ENCODE measurements at regions not wholly inside any gene's neighbourhood (a gene's known extent, or its start where the extent isn't known, plus 50 kb on each side); places are given as distances from the start of the nearest gene placed in this dataset.

GRCh38 chr6:140586426-140587061 is 1212.1 kb upstream of the CITED2 start:
- no peak for DNase-seq (ENCODE audit: low read depth)

DNA sequence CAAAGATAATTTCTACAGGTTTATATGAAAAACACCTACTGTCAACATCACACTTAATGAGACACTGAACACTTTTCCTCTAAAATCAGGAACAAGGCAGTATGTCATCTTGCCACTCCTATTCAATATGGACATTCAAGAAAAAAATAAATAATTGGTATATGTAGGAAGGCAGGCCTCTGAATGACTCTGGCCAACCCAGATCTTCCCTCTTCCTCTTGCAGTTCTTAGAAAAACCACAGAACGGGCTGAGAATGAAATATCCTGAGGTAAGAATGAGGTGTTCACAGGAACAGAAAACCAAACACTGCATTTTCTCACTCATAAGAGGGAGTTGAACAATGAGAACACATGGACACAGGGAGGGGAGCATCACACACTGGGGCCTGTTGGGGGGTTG is 1207.2 kb upstream of the CITED2 start:
- no peak for DNase-seq (ENCODE audit: low read depth)

DNA sequence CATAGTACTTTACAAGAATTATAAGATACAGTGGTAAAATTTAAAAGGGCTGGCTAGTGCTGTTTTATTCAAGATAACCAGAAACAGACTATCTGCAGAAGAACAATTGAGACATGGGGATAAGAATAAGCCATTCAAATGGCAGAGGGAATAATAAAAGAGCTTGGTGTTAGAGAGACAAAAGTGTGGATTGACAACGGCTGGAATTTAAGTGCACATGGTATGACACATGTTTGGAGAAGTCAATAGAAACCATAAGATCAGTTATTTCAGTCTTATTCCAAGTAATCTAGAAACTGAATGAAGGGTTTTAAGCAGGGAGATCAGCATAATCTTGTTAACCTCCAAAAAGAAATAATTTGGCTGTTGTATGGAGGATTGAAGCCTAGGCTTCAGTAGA is 1205.5 kb upstream of the CITED2 start:
- no peak for DNase-seq (ENCODE audit: low read depth)

DNA sequence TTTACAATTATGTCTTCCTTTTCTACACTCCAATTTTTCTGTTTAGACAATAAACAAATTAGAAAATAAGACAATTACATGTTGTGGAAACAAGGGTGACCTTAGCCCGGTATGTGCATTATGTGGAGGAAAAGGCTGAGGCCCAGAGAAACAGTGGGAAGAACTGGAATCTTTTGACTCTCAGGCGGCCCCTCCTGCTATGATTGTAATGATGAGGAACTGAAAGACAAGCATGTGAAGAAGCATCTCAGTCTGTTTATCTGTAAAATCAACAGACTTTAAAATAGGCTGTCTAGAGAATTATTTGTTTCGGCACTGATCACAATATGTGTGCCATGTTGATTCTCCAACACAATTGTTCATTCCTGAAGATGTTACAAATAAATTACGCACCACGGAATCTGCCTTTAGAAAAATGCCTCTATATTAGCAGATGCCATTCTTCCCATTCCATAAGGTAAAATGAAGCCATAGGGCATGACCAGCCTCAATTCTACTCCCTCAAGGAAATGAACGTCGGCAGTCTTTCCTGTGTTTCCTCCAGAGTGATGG is 1201.6 kb upstream of the CITED2 start:
- DNase-seq (ENCODE audit: low read depth) = no peak

DNA sequence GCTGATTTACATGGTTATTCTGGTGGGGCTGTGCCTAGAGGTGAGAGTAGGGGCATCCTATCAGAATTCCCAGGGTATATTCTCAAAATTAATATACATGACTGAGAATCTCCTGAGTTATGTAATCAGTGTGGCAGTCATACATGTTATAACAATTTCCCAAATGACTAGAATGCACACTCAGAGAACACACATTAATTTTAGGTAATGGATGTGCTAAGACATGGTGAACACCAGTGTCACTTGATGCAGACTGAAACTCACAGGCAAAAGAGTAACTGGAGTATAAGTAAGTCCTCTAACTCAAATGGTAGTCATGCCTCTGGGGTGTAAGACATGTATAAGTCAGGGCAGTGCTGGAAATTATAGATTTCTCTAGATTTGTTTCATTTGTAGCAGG is 1198.4 kb upstream of the CITED2 start:
- DNase-seq (ENCODE audit: low read depth) = no peak

DNA sequence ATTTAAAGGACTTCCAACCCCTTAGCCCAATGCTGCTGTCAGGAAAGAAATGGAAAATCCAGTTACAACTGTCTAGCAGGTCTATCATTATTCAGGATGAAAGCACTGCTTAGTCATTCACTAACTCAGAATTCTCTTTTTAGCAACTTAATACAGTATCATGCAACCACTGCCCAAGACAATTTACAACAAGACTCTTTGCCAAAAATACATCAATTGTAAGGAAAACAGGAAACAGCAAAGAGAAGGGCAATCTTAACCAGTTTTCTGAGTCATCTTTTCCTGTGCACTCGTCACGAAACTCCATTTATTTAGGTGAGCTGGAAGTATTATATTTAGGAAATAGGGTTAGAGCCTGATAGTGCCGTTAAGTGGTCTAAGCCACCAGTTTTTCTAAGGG is 1197.7 kb upstream of the CITED2 start:
- no peak for DNase-seq (ENCODE audit: low read depth)

DNA sequence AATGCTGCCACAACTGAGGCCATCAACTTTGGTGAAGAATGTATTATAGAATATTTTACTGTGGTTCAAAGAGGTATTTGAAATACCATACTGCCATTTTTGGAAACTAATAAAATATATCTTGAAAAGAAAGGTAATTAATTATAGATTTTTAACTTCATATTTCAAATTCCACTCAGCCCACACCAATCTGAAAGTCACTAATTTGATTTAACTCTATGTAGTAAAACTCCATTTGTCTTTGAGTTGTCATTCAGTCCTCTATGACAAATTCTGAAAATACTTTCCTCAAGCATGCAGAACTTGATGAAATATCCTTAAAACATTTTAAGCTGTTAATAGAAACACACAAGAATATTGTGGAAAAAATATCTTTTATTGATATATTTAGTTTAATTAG is 1196.7 kb upstream of the CITED2 start:
- DNase-seq (ENCODE audit: low read depth) = no peak

DNA sequence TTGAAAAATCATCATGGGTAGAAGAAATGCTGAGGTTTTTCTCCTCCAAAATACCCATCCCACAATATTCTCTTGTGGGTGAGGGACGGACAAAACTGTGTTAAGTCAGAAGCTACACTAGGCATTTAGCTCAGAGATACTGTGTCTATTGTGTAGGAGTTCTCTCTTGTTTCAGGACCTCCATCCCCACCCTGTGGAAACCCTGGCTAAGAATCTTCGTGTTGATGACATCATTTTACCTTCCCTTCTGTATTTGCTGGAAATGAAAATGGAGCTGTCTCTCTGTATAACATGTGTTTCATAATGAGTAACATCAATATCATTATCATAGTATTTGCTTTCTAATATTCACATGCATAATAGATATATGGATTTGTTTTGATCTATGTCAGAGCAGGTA is 1193.0 kb upstream of the CITED2 start:
- no peak for DNase-seq (ENCODE audit: low read depth)

DNA sequence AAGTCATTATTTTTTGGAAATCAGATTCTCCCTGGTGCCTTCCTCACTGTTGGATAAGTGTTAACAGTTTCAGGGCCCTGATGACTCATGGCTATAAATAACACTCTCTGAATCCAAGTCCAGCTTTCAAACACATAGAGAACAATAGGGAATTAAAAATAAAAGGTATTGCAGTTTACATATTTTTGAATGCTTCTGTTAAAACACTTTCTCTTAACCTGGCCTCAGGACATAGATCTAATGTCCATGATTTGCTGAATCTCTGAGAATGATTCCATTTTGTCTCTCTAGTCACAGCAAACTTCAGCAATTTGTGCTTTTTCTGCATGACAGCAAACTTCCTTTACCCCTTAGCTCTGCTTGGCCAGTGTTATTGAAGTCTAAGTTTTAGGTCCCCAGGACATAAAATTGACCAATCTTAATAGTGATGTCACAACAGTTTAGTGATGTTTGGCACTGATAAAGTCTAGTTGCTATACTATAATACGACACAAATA is 1192.4 kb upstream of the CITED2 start:
- DNase-seq (ENCODE audit: low read depth) = no peak

- no peak for DNase-seq (ENCODE audit: low read depth)
These were observed 1189.3 kb upstream of the CITED2 start for GRCh38 chr6:140563728-140564127.

- no peak for DNase-seq (ENCODE audit: low read depth)
These were observed 1187.3 kb upstream of the CITED2 start for GRCh38 chr6:140561701-140562100.

- DNase-seq (ENCODE audit: low read depth) = no peak
These were observed 1186.2 kb upstream of the CITED2 start for GRCh38 chr6:140560671-140561070.

DNA sequence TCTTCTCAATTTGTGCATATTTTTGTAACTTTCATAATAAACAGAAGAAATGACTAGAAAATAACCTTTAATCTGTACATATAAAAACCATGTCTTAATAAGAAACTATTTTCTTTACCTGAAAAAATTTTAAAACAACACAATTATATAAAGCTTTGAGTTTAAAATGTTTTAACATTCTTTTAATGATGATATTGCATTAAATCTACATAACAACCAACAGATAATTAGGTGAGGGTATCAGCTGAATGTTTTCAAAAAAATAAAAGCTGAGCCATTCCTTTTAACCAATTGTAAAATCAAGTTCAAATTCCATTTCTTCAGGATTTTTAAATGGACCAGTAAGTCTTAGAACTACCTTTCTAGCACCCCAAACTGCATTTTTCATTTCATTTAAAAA is 1185.0 kb upstream of the CITED2 start:
- DNase-seq (ENCODE audit: low read depth) = no peak

- DNase-seq (ENCODE audit: low read depth) = no peak
These were observed 1180.0 kb upstream of the CITED2 start for GRCh38 chr6:140554421-140554820.

- DNase-seq (ENCODE audit: low read depth) = no peak
These were observed 1173.9 kb upstream of the CITED2 start for GRCh38 chr6:140548366-140548765.

- no peak for DNase-seq (ENCODE audit: low read depth)
These were observed 1172.2 kb upstream of the CITED2 start for GRCh38 chr6:140546640-140547039.

GRCh38 chr6:140544431-140544830 is 1170.0 kb upstream of the CITED2 start:
- no peak for DNase-seq (ENCODE audit: low read depth)

GRCh38 chr6:140542863-140543262 is 1168.4 kb upstream of the CITED2 start:
- DNase-seq (ENCODE audit: low read depth) = no peak

DNA sequence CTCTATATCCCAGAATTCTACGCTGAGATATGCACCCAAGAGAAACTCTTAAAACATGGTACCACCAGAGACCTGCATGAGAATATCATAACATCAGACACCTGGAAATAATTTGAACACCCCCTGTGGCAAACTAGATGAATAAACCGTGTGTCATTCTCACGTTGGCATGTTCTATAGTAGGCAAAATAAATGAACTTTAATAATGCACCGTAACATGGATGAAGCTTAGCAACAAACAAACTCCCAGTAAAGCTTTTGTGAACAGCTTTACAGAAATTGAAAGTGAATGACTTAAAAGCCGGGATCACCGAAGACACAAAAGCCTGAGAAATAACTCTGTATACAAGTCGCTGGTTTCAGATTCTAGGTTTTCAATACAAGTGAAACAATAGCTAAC is 1166.8 kb upstream of the CITED2 start:
- DNase-seq (ENCODE audit: low read depth) = no peak

DNA sequence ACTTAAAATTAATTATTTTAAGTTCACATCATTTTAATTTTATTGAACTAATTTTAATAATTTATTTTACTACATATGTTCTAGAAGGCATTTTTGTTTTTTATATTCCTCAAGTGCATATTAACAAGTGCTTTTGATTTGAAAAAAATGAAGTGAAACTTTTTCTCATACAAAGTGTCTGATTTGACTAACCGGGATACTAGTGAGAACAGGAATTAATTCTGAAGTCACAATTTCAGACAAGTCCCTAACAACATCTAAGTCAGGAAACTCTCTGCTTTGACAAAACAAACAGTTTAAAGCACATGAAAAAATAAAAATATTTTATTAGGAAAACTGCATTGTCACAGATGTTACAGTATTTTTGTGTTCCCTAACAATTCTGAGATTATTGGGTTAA is 1166.3 kb upstream of the CITED2 start:
- DNase-seq (ENCODE audit: low read depth) = no peak

- no peak for DNase-seq (ENCODE audit: low read depth)
These were observed 1164.5 kb upstream of the CITED2 start for GRCh38 chr6:140538926-140539325.

DNA sequence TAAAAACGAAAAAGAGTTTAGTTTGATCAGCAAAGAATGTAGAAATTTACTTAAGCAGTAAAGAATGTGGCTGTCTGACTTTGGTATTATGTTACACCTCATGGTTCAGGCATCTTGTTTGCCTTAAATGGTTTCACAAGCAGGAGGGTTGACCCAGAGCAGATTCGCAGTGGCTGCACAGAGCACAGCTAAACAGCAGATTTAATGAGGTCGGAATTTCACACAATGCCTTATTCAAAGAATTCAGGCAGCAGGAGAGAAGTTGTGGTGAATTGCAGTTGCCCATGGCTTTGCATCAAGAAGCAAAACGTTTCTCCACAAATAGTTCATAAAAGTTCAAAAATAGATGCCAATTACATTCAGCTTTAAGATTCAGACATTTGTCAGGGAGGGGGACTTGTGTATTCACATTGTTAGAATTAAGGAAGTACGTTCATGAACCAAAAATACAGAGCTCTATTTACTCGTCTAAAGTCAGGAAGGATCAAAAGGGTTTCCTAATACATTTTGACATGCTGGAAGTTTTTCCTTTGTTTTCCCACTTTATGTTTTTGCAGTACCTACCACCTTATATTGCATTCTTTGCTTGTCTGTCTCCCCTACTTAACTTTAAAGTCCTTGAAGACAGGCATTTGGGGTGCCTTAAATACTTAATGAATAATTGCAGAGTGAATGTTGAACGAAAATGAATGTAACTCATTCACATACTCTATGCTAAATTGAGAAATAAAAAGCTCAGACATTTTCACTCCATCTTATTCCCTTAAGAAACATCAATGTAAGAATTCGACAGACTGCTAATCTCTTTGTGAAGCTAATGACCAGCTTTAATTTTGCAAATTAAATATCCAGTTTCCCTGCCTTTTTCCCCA is 1163.6 kb upstream of the CITED2 start:
- DNase-seq (ENCODE audit: low read depth) = no peak

- no peak for DNase-seq (ENCODE audit: low read depth)
These were observed 1162.8 kb upstream of the CITED2 start for GRCh38 chr6:140537211-140537610.
